Endothelial cell of umbilical vein (primary cell): ENCODE measurements at regions not wholly inside any gene's neighbourhood (a gene's known extent, or its start where the extent isn't known, plus 50 kb on each side); places are given as distances from the start of the nearest gene placed in this dataset.
A peak's percentile ranks its signal among the peaks of the same experiment; 100 is the strongest.

Source experiments
- BruUV-seq: library from RNA; stranded (reverse); fragments of 400-500 nt; replicated peaks from 2 replicates; lab custom pipeline; 2021; lab: Mats Ljungman, UMichigan
- CTCF ChIA-PET: fragments of 300-600, 350-600 bp; sonication (Branson Sonifier 250); formaldehyde crosslinking; loops from one replicate; lab custom pipeline; 2021; ENCODE audit warnings: antibody characterized with exemption, inconsistent platforms; lab: Charles Lee
- POLR2A ChIA-PET: fragments of 300-600, 350-600 bp; sonication (Branson Sonifier 250); formaldehyde crosslinking; loops from one replicate; lab custom pipeline; 2021; ENCODE audit warnings: antibody characterized with exemption, inconsistent platforms; lab: Charles Lee
- DNase-seq: peaks from one replicate; pipeline ENCODE4 v3.0.0-alpha.2; 2011; ENCODE audit warnings: low read depth, low spot score
- FAIRE-seq: peaks from 2 replicates; lab custom pipeline; 2011; peaks lifted over from hg19 to GRCh38; lab: Jason Lieb, UNC
- H2AFZ ChIP-seq: 2 replicates; pipeline ENCODE4 v1.6.0; 2012; ENCODE audit warnings: low read depth, low read length, control low read depth, inconsistent platforms
- H3K27ac ChIP-seq: 2 replicates; pipeline ENCODE4 v1.5.1; 2011; ENCODE audit warnings: low read depth, mild to moderate bottlenecking, control low read depth, low read length, moderate library complexity; ENCODE audit not compliant: insufficient read depth
- H3K27me3 ChIP-seq, 2 experiments: 2 replicates each; pipeline versions ENCODE4 v1.6.0 to v1.6.1; 2011; ENCODE audit warnings: low read length in 2 of 2, mixed read lengths in 1 of 2; ENCODE audit not compliant: control insufficient read depth in 2 of 2, insufficient read depth in 2 of 2
- H3K36me3 ChIP-seq, 2 experiments: 2 replicates in 1 of 2; 3 replicates in 1 of 2; pipeline ENCODE4 v1.5.1; 2011; ENCODE audit warnings: low read length in 2 of 2, mild to moderate bottlenecking in 1 of 2, moderate library complexity in 1 of 2; ENCODE audit not compliant: control insufficient read depth in 2 of 2, insufficient read depth in 2 of 2; ENCODE audit errors: extremely low read depth in 1 of 2
- H3K4me1 ChIP-seq: 3 replicates; pipeline ENCODE4 v1.5.1; 2011; ENCODE audit warnings: mild to moderate bottlenecking, low read length; ENCODE audit not compliant: control insufficient read depth, insufficient read depth; ENCODE audit errors: extremely low read depth
- H3K4me2 ChIP-seq: 2 replicates; pipeline ENCODE4 v1.6.1; 2011; ENCODE audit warnings: low read length, control low read depth, mixed read lengths; ENCODE audit not compliant: insufficient read depth
- H3K4me3 ChIP-seq, 3 experiments: fragments of 200-600 bp in 1 of 3; sonication (generic), shearing (Covaris generic) in 1 of 3; replicated peaks in 1 of 3; 2 replicates each; pipeline ENCODE4 v1.5.1; 2011 to 2016; ENCODE audit warnings: control low read depth in 3 of 3, low read length in 3 of 3, mild to moderate bottlenecking in 2 of 3, inconsistent platforms in 1 of 3, low read depth in 1 of 3, moderate library complexity in 1 of 3; ENCODE audit not compliant: insufficient read depth in 1 of 3
- H3K79me2 ChIP-seq: 2 replicates; pipeline ENCODE4 v1.6.0; 2012; ENCODE audit warnings: low read length, inconsistent platforms; ENCODE audit not compliant: control insufficient read depth, insufficient read depth
- H3K9ac ChIP-seq: replicated peaks from 2 replicates; pipeline ENCODE3; 2011; ENCODE audit warnings: low read length, control low read depth; ENCODE audit not compliant: insufficient read depth; ENCODE audit errors: extremely low read depth
- H3K9me1 ChIP-seq: replicated peaks from 3 replicates; pipeline ENCODE4 v1.6.0; 2011; ENCODE audit warnings: mild to moderate bottlenecking, low read length; ENCODE audit not compliant: control insufficient read depth, insufficient read depth; ENCODE audit errors: extremely low read depth
- H3K9me3 ChIP-seq: replicated peaks from 2 replicates; pipeline ENCODE4 v1.5.1; 2012; ENCODE audit warnings: low read length, inconsistent platforms; ENCODE audit not compliant: control insufficient read depth, insufficient read depth
- H4K20me1 ChIP-seq: replicated peaks from 2 replicates; pipeline ENCODE3; 2011; ENCODE audit warnings: mild to moderate bottlenecking, low read length; ENCODE audit not compliant: control insufficient read depth, insufficient read depth; ENCODE audit errors: extremely low read depth
- EZH2 ChIP-seq: IDR thresholded peaks from 2 replicates; pipeline ENCODE4 v1.6.1; 2012; ENCODE audit warnings: borderline replicate concordance, low read depth, mild to moderate bottlenecking, moderate library complexity, low read length, inconsistent platforms; ENCODE audit not compliant: severe bottlenecking
- FOS ChIP-seq: IDR thresholded peaks from 2 replicates; pipeline ENCODE4 v1.6.1; 2011; ENCODE audit warnings: mild to moderate bottlenecking, low read length, moderate library complexity, borderline replicate concordance; ENCODE audit not compliant: insufficient read depth
- GATA2 ChIP-seq: IDR thresholded peaks from 2 replicates; pipeline ENCODE4 v1.7.0; 2011; ENCODE audit warnings: low read depth, mild to moderate bottlenecking, moderate library complexity, mixed read lengths, low read length; ENCODE audit not compliant: insufficient read length, insufficient read depth
- JUN ChIP-seq: IDR thresholded peaks from 2 replicates; pipeline ENCODE4 v1.6.1; 2011; ENCODE audit warnings: borderline replicate concordance, low read depth; ENCODE audit not compliant: insufficient read length, insufficient read depth
- MYC ChIP-seq: IDR thresholded peaks from one replicate; pipeline ENCODE4 v1.6.1; 2011; ENCODE audit warnings: mild to moderate bottlenecking, low read depth, low read length
- POLR2A ChIP-seq: IDR thresholded peaks from 2 replicates; pipeline ENCODE4 v1.6.1; 2012; ENCODE audit warnings: low read depth, mild to moderate bottlenecking, control low read depth, low read length
- POLR2AphosphoS5 ChIP-seq: IDR thresholded peaks from 2 replicates; pipeline ENCODE4 v1.6.1; 2012; ENCODE audit warnings: low read depth, mild to moderate bottlenecking, control low read depth, low read length, moderate library complexity; ENCODE audit not compliant: insufficient read depth
- dilution Hi-C: fragments of 300-500 bp; cut with MboI; formaldehyde crosslinking; loops from one replicate; pipeline ENCODE4 v1.15.0; 2019; ENCODE audit warnings: low sequenced_read_pairs; ENCODE audit not compliant: extremely low pct_ligation_motif_present
- intact Hi-C: fragments of 100-400 bp; cut with micrococcal nuclease; formaldehyde crosslinking; loops from one replicate; pipeline ENCODE4 v1.10.0; 2022
- TF ChIP-seq, protein P1 (sequence below): IDR thresholded peaks from 2 replicates; pipeline ENCODE4 v1.6.1; 2011; ENCODE audit not compliant: insufficient read depth, insufficient read length
- TF ChIP-seq, protein P2 (sequence below), 2 donors: IDR thresholded peaks; 1 replicate in 1 of 2; 2 replicates in 1 of 2; pipeline ENCODE4 v1.5.1; 2011; ENCODE audit warnings: low read length in 2 of 2, mild to moderate bottlenecking in 2 of 2, moderate library complexity in 2 of 2, control low read depth in 1 of 2, inconsistent platforms in 1 of 2, low read depth in 1 of 2; ENCODE audit not compliant: insufficient read depth in 1 of 2; ENCODE audit errors: extremely low read depth in 1 of 2

DNA sequence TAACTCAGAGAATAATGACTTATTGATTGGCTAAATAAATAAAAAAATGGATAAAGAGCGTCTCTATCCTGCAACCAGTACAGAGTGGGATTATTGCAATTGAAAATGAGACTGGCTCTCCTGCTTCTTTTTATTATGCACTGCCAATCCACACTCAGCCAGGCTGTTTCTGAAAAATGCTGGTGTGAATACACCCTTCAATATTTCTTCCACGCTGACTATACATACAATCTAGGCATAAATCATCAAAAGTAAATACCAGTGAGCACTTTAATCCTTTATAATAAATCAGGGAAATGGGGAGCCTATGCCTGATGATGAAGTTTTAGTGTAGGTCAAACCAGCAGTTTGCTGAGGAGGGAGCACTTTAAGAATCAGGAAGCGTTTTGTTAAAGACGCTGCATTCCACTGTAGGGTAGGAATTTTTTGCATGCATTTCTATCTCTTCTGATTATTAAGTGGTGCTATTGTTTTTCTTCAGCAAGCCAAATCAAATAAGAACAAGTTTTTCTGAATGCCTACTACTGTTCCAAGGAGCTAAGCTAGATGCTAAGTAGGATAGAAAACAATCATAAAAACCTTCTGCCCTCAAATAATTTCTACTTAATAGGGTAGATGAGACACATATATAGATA lies 781.5 kb downstream of the TBL1XR1 start:
- CTCF ChIA-PET: no interaction called here
- no peak overlapping the region for H3K4me3 ChIP-seq
- H3K9me1 ChIP-seq: no peaks in the 10 kb centered on the region
- H3K9me3 ChIP-seq: no peaks in the 10 kb centered on the region
- no peak overlapping the region for H3K4me2 ChIP-seq
- H3K27ac ChIP-seq: no peak overlapping the region
- no peaks in the 10 kb centered on the region for H3K27me3 ChIP-seq
- H3K36me3 ChIP-seq: no peaks in the 10 kb centered on the region
- DNase-seq: no peak
- H2AFZ ChIP-seq: peak overlapping the region; percentile 38
- no peak for TF ChIP-seq FOS
- TF ChIP-seq, protein P1, sequence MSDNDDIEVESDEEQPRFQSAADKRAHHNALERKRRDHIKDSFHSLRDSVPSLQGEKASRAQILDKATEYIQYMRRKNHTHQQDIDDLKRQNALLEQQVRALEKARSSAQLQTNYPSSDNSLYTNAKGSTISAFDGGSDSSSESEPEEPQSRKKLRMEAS: no peak
- no peak for TF ChIP-seq POLR2AphosphoS5
- TF ChIP-seq EZH2: no peak
- TF ChIP-seq GATA2: no peak
- TF ChIP-seq POLR2A: no peak
- TF ChIP-seq JUN: no peak
- TF ChIP-seq MYC: no peak
- TF ChIP-seq, protein P2, sequence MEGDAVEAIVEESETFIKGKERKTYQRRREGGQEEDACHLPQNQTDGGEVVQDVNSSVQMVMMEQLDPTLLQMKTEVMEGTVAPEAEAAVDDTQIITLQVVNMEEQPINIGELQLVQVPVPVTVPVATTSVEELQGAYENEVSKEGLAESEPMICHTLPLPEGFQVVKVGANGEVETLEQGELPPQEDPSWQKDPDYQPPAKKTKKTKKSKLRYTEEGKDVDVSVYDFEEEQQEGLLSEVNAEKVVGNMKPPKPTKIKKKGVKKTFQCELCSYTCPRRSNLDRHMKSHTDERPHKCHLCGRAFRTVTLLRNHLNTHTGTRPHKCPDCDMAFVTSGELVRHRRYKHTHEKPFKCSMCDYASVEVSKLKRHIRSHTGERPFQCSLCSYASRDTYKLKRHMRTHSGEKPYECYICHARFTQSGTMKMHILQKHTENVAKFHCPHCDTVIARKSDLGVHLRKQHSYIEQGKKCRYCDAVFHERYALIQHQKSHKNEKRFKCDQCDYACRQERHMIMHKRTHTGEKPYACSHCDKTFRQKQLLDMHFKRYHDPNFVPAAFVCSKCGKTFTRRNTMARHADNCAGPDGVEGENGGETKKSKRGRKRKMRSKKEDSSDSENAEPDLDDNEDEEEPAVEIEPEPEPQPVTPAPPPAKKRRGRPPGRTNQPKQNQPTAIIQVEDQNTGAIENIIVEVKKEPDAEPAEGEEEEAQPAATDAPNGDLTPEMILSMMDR (IDR thresholded peaks at IDR 0.05; ENCODE audit: extremely low read depth in 1 of 2, insufficient read depth in 1 of 2, low read depth in 1 of 2, low read length in 2 of 2): no peak
- POLR2A ChIA-PET: no interaction called here
- H3K9ac ChIP-seq: no peak overlapping the region
- FAIRE-seq: no peak
- intact Hi-C loops (no loop called here), dilution Hi-C loops (no loop called here)
- H4K20me1 ChIP-seq: no peaks in the 10 kb centered on the region
- no TSS peak for BruUV-seq
- H3K4me1 ChIP-seq: no peaks in the 10 kb centered on the region
- H3K79me2 ChIP-seq: no peaks in the 10 kb centered on the region
